CD4-positive, alpha-beta T cell treated with Interleukin-17A for 4 hours (primary cell): ENCODE measurements at regions not wholly inside any gene's neighbourhood (a gene's known extent, or its start where the extent isn't known, plus 50 kb on each side); places are given as distances from the start of the nearest gene placed in this dataset.

Source experiments
- DNase-seq: peaks from one replicate; pipeline ENCODE4 v3.0.0-alpha.2; 2020; ENCODE audit warnings: mixed read lengths

DNA sequence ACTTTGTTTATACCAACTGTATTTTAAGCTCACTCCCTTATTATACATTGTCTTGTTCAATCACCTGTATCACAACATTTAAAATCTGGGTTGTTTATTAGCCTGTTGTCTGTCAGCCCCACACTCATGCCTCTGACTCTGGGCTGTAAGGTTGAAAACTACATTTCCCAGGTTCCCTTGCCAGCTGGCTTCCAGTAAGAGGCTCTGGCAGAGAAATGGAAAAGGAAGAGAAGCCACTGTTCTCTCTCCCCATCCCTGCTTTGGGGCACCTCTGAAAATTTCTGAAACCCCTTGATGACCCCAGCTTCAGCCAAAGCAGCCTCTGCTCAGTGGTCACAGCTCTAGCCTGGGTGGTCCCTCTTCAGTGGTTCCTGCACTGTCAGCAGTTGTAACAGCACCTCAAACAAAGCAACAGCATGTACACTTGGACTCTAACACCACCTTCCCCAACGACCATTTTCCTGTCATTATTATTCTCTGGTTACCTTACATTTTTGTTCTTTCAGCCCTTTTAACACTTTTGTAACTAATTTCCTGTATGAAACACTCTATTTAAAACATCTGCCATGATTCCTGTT, 108.9 kb upstream of the LGALSL start:
- no peak for DNase-seq

DNA sequence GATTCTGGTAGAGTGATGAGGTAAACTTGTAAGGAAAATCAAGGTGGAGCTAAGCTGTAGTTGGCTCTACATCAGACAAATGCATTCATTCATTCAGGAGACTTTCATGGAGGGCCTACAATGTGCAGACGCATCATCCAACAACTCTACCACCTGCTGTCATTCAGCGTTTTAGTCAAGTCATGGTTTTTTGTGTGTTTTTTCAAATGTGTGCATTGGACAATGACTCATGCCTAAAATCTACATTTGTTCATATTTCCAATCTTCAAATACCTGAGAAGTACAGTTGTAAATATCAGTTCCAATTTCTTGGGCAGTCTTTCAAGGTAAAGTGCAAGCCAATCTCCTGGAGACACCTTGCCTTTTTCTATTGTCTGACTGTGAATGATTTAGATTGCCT, 108.0 kb upstream of the LGALSL start:
- DNase-seq: no peak

GRCh38 chr2:64348386-64349130, 105.4 kb upstream of the LGALSL start:
- DNase-seq: no peak

DNA sequence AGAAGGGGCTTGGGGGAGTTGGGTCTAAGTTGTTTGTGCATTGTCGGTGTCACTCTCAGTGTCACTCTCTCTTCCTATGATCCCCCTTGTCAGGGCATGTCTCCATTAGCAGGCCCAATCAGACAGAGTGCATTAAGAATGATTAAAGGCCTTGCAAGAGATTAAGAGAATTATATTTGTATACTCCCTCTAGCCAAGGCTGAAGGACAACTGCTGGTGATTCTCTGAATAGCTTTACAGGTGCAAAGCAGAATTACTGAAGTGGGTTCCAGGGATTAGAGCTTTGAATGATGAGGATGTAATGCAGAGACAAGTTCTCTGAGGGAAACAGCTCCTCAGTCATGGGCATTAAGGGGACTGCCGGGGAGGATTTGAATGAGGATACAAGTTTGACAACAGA, 104.8 kb upstream of the LGALSL start:
- no peak for DNase-seq

- no peak for DNase-seq
Observed at GRCh38 chr2:64350996-64351395, 103.0 kb upstream of the LGALSL start.

DNA sequence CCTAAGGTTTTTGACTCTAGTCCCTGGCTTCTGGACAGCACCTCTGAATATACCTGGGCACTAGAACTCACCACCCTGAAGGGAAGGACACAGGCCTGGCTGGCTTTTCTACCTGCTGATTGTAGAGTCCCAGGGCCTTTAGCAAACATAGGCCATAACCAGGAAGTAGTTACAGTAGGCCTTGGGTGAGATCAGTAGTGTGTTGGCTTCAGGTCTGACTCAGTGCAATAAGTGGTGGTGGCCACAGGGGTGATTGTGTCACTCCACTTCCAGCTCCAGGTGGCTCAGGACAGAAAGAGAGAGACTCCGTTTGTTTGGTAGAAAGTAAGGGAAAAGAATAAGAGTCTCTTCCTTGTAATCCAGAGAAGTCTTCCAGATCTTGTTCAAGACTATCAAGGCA, 101.7 kb upstream of the LGALSL start:
- no peak for DNase-seq

GRCh38 chr2:64354857-64355680, 98.9 kb upstream of the LGALSL start:
- DNase-seq: no peak

DNA sequence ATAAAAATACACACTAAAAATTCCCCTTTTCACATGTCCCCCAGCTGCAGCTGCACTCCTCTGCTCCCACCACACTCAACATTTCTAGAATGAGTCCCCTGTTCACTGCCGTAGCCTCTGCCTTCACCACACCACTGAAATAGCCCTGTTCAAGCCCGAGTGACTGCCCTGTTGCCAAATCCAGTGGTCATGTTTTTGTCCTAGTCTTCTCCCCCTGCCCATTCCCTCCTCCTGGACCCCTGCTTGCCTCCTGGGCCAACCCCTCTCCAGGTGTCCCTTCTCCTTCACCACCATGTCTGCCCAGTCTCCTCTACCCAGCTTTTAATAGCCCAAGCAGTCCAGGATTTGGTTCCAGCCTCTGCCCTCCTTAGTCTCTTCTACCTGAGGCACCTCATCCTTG, 97.1 kb upstream of the LGALSL start:
- no peak for DNase-seq

DNA sequence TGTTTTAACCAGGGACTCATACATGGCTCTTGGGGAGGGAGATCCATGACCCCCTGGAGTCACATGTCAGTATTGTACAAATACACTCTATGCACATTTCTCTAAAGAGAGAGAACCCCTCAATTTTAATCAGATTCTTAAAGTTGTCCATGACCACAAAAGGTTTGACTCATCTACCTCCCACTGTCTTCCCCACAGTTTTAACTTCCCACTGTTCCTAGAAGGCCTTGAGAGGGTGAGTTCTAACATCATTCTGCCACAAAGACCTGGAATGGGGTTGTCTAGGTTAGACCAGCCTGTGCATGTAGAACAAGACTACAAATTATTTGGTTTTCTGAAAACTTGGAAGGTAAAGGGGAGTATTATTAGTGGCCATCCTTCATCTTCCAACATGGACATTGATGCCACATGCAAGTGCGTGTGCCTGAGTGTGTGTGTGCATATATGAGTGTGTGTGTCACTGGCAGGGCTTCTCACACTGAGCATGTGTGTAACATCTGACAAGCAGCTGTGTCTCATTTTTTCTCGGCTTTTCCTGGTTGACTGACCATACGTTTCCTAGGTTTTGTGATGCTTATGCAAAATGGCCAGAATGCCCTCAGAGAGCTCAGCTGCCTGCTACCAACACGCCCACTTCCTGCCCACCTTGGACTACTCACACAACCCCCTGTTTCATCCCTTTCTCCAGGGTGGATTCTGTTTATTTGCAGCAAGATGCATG, 94.6 kb upstream of the LGALSL start:
- DNase-seq: no peak

DNA sequence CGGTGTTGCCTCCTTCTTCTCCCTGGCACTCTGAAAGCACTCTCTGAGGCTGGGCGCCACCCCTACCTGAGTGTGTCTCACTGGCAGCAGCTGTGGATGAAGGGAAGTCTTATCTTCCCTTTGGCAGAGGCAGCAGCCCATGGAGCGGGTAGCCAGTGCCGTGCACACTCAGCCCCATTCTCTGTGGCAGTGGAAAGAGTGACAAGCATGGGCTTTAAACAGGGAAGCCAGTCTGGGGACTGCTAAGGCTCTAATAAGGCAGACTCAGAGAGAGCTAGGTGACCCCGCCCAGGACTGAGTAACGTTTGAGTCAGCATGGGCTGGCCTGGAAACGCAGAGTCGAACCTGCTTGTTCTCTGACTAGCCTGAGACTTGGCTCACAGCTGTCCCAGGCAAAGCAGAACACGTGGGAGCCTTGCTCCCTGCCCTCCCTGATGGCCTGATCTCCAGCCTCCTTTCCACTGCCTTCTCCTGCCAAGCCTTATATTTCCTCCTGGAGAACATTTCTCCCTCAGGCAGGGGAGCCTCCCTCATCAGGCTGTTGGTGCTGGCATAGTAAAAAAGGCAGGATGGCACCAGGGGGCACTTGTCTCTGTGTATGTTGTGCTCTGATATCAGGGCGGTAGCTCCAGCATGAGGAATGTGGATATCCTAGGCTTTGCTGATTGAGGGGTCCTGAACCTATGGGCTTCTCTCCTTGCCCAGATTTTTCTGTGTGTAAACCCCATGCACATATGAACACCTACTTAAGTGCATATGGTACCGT, 93.9 kb upstream of the LGALSL start:
- peak; percentile 15 for DNase-seq

DNA sequence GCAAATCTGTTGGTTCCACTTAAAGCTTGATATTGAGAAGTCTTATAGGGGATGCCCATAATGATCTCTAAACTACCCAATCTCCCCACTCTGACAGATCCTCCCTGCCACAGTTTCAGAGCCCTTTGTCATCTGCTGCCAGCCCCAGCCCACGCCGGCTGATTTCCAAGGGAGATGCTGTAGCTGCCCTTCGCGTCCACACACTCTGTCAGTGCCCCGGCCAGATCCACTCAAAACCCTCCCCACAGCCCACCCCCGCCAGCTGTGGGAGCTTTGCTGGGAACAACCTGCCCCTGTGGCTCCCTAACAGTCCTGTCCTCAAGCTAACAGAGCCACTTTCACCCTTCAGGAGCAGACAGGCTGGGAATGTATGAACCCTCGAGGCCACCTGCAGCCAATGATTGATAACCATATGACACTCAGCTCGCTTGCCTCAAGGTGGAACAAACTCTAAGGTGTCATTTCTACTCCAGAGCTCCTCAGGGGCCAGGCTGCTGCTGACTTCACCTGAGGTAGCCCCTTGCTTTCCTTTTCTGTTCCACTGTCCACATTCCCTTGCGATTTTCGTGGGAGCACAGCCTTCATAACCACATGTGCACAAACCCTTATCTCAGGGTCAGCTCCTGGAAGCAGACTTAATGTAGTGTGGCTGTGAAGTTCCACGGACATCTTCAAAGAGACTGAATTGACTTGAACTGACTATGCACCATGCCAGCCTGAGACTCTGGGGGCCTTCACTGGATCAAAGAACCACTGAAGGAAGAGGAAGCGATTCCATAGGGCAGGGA, 92.6 kb upstream of the LGALSL start:
- no peak for DNase-seq

GRCh38 chr2:64362562-64363026, 91.4 kb upstream of the LGALSL start:
- no peak for DNase-seq

GRCh38 chr2:64363140-64363539, 90.8 kb upstream of the LGALSL start:
- DNase-seq: no peak

DNA sequence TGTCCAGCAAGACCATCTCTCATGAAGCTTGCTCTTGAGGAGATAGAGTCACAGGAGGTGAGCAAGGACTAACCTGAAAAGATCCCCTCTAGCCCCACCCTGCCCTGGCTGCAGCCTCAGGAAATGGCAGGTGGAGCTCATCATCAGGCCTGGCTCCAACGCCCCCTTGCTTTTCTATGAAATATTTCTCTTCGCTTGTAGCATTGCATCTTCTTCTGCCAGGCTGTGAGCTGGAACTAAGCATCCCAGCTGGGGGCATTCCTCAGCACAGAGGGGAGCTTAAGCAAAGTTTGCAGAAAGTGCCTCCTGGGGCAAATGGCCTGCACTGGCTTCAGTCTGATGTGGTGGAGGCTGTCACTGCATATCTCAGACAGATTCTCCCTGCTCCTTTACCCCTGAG, 90.1 kb upstream of the LGALSL start:
- no peak for DNase-seq

GRCh38 chr2:64367444-64368232, 86.3 kb upstream of the LGALSL start:
- no peak for DNase-seq

DNA sequence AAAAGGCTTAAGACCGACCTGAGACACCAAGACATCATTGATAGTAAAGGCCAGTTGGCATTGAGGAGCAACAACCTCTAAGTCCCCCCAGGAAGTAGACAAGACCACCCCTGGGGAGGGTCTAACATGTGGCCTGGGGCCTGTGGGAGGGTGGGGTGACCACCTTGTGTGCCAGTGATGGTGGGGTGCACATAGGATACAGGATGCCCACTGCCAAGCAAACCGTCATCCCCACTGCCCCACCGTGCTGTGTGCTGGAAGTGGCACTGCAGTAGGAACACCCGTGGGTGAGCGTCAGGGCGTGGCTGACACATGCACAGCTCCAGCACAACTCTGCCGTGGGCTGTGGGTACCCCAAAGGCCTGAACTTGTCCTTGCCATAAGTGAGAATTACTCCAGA, 84.3 kb upstream of the LGALSL start:
- DNase-seq: no peak

GRCh38 chr2:64371727-64372126, 82.2 kb upstream of the LGALSL start:
- no peak for DNase-seq

- no peak for DNase-seq
Observed at GRCh38 chr2:64374686-64375085, 79.3 kb upstream of the LGALSL start.

DNA sequence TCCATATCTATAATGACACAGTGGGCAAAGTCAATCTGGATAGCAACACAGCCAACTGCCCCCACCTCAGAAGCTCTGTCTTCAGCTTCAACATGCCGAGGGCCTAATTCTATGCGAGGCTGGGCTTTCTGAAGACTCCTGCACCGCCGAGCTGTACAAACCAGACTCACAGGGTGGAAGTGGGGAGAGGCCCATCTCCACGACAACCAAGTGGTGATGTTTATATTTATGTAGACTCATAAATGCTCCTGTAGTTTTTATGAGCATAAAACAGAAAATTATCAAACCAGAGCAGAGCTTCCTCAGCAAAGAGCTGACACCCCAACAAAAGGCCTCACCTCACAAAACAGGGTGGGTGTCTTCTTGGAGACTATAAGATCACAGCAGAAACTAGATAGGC, 77.0 kb upstream of the LGALSL start:
- DNase-seq: no peak

DNA sequence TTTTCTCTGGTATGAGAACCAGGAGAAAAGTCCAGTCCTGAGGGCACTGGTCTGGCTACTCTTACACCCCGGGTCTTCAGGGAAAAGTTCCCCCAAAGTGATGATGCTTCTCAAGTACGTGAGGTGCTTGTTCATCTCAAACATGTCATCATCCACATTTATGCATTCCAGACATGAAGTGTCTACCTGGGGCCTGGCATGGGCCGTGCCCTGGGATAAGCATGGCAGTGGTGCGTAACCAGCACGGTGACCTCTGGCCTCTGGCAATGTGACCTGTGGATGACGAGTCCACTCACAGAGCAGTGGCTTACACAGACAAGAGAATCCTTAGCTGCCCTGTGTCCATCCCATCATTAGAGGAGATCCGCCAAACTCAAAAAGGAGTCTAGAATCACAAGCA, 74.8 kb upstream of the LGALSL start:
- no peak for DNase-seq
